NCI-H510A treated with DMSO at 0.1 percent for 48 hours (cell line): ENCODE measurements at regions not wholly inside any gene's neighbourhood (a gene's known extent, or its start where the extent isn't known, plus 50 kb on each side); places are given as distances from the start of the nearest gene placed in this dataset.
"Not testable (repeated sequence)": the region's sequence is repeated elsewhere in the genome, so short reads cannot be mapped to it uniquely, and the experiment has no call there.

Experiments
- DNase-seq: peaks from one replicate; lab custom pipeline; 2025; lab: John Stamatoyannopoulos, UW

DNA sequence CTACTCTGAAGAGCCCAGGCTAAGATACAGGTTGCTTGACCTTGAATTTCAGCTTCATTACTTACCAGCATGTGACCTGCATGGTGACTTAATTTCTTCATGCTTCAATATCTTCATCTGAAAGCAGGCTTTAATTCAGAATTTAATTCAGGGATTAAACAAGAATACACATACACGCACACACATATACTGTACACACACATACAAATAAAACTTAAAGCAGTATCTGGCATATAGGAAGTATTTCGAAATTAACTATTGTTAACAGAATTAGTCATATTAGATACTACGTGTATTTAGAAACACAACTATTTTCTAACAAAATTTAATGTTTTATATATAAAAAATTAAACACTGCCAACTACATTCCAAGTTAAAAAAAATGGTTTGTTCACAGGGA, 640.3 kb downstream of the SLC6A15 start:
- DNase-seq = no peak

GRCh38 chr12:84270470-84271140, 642.0 kb downstream of the SLC6A15 start:
- DNase-seq = no peak

- DNase-seq = no peak
Observed at GRCh38 chr12:84247931-84248330, 664.7 kb downstream of the SLC6A15 start.

DNA sequence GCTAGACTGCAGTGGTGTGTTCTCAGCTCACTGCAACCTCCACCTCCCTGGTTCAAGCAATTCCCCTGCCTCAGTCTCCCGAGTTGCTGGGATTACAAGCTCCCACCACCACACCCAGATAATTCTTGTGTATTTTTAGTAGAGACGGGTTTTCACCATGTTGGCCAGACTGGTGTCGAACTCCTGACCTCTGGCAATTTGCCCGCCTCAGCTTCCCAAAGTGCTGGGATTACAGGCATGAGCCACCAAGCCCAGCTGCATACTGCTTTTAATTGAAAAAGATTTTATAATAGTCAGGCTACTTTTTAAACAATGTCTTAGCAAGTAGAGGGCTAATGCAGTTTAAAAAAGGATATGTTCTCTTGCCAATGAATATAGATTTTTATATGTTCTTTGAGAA, 668.9 kb downstream of the SLC6A15 start:
- no peak for DNase-seq

- no peak for DNase-seq
Observed at GRCh38 chr12:84222841-84223240, 689.8 kb downstream of the SLC6A15 start.

DNA sequence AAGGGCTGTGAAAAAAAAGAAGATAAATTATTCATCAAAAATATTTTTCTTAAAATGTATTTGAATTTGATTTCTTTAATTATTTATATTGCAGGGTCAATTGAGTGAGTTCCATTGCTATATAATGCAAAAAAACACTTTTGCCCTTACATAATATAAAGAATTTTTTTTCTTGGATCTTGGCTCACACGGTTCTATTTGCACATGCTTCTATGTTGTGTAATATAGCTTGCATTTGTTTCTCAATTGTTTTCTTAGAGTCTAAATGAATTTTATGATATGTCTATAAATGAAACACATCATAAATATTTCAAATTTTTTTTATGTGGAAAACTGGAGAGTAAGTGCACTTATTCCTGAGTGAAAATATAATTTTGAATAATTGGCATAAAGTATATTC, 694.2 kb downstream of the SLC6A15 start:
- no peak for DNase-seq

DNA sequence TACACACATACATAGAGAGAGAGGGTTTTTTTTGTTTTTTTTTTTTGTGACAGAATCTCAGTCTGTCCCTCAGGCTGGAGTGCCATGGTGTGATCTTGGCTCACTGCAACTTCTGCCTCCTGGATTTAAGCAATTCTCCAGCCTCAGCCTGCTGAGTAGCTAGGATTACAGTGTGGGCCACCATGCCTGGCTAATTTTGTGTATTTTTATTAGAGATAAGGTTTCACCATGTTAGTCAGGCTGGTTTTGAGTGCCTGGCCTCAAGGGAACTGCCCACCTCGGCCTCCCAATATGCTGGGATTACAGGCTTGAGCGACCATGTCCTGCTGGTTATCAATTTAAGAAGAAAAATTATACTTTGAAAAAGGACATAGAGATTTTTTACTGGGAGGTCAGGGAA, 710.6 kb downstream of the SLC6A15 start:
- DNase-seq = no peak

- DNase-seq = no peak
Observed at GRCh38 chr12:84198294-84198946, 714.2 kb downstream of the SLC6A15 start.

DNA sequence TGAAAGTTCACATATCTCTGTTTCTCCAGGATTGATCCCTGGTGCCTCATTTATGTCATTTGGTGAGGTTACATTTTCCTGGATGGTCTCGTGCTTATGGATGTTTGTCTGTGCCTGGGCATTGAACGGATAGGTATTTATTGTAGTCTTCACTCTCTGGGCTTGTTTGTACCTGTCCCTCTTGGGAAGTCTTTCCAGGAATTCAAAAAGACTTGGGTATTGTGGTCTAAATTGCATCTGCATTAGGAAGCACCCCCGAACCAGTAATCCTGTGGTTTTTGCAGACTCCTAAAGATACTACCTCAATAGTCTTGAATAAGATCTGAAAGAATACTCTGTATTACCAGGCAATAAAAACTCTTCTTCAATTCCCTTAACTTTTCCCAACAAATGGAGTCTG, 720.8 kb downstream of the SLC6A15 start:
- DNase-seq = no peak

DNA sequence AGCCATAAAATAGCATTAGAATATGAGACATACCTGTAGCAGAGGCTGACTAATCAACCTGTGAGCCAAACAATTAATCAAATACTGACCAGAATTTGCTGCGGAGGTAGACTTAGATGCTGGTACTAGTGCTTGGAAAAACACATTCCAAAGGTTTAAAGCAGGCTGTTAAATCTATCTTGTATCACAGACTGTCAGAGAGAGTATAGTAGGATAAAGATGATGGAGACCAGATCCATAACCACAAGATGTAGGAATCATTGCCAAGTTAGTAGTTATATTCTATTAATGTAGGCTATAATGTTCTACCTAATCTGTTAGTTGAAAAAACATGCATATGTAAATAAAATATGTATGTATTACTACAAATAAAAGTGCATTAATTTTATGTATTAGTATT, 726.2 kb downstream of the SLC6A15 start:
- DNase-seq = no peak

DNA sequence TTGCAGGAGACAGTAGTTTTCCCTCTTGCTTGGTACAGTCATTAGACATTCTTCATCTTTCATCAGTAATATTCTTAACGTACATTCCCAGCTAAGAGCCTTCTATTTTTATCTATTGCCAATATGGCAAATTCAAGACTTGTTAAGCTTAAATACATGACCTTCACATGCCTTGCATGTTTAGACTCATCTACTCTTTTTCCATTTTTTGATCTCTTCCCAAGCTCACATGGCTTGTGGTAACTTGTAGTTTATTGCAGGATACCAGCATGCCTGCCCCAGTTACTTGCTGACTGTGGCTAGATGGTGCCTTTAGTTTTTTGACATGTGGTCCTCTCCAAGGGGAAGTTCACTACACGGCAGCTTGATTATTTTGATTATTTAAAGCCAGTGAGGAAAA, 729.0 kb downstream of the SLC6A15 start:
- DNase-seq = no peak

- no peak for DNase-seq
Observed at GRCh38 chr12:84174115-84174514, 738.5 kb downstream of the SLC6A15 start.

- no peak for DNase-seq
Observed at GRCh38 chr12:84172823-84173424, 739.7 kb downstream of the SLC6A15 start.

GRCh38 chr12:84166812-84167211, 745.8 kb downstream of the SLC6A15 start:
- DNase-seq = no peak

- peak; percentile 8 for DNase-seq
Observed at GRCh38 chr12:84165998-84166571, 746.5 kb downstream of the SLC6A15 start.

DNA sequence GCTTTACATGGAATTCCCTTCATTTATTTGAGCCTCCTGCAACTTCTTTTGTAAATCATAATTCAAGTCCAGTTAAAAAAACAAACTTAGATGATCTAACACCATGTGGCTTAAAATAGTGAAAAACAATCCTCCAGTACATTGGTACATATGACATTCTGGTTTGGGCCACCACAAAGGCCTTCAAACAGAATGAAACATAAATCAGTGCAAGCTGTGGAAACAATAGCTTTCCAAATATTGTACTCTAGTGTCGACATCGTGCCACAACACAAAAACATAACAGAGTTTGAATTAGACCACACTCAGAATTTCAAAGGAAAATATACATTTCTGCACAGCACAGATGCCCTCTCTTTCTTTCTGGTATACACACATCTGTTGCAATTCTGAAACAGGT, 751.3 kb downstream of the SLC6A15 start:
- DNase-seq = no peak

DNA sequence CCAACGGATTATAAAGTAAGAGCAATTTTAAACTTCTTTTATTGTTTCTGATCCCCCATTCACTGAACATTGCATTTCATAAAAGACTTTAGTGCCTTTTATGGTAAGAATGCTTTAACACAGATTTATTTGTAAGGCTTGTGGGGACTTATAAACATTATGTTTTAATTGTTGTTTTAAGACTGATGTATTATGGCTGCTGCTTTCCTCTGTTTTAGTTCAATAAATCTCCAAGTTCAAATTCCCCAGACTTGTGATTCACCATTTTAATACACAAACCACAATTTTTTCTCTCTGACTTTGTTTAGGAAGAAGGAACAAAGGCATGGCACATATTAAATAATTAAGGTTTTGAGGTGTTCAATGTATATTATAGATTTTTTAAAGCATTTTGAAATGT, 753.3 kb downstream of the SLC6A15 start:
- no peak for DNase-seq

DNA sequence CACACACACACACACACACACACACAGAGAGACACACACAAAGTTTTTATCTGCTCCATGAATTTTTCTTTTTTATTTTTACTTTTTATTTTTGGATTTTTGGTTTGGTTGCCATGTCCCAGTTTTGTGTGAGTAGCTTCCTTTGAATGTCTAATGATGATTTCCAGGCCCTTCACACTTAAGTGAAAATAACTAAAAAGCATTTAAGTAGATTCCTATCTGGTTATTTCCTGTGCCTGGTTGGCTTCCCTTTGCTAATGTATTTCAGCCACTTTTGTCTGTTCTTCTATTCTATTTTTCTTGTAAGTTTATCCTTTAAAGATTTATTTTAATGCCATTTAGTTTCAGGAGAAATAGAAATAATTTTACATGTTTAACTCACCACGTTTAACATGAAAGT, 755.4 kb downstream of the SLC6A15 start:
- DNase-seq = no peak

DNA sequence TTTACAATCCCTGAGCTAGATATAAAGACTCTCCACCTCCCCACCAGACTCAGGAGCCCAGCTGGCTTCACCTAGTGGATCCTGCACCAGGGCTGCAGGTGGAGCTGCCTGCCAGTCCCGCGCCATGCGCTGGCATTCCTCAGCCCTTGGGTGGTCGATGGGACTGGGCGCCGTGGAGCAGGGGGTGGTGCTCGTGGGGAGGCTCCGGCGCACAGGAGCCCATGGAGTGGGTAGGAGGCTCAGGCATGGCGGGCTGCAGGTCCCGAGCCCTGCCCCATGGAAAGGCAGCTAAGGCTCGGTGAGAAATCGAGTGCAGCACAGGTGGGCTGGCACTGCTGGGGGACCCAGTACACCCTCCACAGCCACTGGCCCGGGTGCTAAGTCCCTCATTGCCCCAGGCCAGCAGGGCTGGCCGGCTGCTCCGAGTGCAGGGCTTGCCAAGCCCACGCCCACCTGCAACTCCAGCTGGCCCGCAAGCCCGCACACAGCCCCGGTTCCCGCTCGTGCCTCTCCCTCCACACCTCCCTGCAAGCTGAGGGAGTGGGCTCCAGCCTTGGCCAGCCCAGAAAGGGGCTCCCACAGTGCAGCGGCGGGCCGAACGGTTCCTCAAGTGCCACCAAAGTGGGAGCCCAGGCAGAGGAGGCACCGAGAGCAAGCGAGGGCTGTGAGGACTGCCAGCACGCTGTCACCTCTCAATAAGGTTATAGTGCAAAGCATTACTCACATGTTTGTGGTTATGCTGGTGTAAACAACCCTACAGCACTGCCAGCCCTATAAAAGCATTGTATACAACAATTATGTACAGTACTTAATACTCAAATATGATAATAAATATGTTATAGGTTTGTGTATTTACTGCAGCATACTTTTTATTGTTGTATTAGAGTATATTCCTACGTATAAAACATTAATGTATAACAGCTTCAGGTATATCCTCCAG, 757.3 kb downstream of the SLC6A15 start:
- not testable (repeated sequence) for DNase-seq

DNA sequence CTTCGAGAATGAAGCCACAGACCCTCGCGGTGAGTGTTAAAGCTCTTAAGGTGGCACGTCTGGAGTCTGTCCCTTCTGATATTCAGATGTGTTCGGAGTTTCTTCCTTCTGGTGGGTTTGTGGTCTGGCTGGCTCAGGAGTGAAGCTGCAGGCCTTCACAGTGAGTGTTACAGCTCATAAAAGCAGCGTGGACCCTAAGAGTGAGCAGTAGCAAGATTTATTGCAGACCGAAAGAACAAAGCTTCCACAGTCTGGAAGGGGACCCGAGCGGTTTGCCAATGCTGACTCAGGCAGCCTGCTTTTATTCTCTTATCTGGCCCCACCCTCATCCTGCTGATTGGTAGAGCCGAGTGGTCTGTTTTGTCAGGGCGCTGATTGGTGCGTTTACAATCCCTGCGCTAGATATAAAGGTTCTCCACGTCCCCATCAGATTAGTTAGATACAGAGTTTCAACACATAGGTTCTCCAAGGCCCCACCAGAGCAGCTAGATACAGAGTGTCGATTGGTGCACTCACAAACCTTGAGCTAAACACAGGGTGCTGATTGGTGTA, 758.1 kb downstream of the SLC6A15 start:
- not testable (repeated sequence) for DNase-seq

DNA sequence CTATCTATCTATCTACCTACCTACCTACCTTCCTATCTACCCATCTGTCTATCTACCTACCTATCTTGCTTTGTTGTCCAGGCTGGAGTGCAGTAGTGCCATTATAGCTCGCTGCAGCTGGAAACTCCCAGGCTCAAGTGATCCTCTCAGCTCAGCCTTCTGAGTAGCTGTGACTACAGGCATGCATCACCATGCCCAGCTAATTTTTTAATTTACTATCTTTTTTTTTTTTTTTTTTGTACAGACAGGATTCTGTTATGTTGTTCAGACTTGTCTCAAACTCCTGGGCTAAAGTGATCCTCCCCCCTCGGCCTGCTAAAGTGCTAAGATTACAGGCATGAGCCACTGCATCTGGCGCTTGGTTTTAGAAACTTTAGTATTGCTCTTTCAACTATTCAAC, 762.4 kb downstream of the SLC6A15 start:
- DNase-seq = no peak

- DNase-seq = no peak
Observed at GRCh38 chr12:84148335-84148734, 764.3 kb downstream of the SLC6A15 start.
